ENCODE measurements at regions not wholly inside any gene's neighbourhood (a gene's known extent, or its start where the extent isn't known, plus 50 kb on each side); places are given as distances from the start of the nearest gene placed in this dataset.

GRCh38 chr4:156596026-156596425, 375.6 kb downstream of the PDGFC start:
- no peak for DNase-seq (ENCODE audit: low read depth, low spot score)
- no peak for FAIRE-seq
- H3K27me3 ChIP-seq (ENCODE audit: control insufficient read depth in 2 of 2, insufficient read depth in 2 of 2, low read length in 2 of 2): no peaks in the 10 kb centered on the region
- CTCF ChIA-PET: interaction anchor here (1.0 kb wide), 1 partner anchor 450 kb away, joined by 3 read pairs; no protein-coding TSS in a partner anchor
- H2AFZ ChIP-seq (ENCODE audit: low read depth, low read length): no peak overlapping the region
- H3K36me3 ChIP-seq (ENCODE audit: control insufficient read depth in 2 of 2, extremely low read depth in 1 of 2, insufficient read depth in 2 of 2, low read length in 2 of 2): no peaks in the 10 kb centered on the region
- H3K4me2 ChIP-seq (ENCODE audit: insufficient read depth, low read length): no peak overlapping the region
- H3K4me3 ChIP-seq (replicated peaks in 1 of 3; ENCODE audit: insufficient read depth in 1 of 3, low read depth in 1 of 3, low read length in 3 of 3): no peak overlapping the region
- H3K4me1 ChIP-seq (ENCODE audit: control insufficient read depth, extremely low read depth, insufficient read depth, low read length): peaks cover 12% of the 10 kb centered on the region
- TF ChIP-seq POLR2A (IDR thresholded peaks at IDR 0.05; ENCODE audit: low read depth, low read length): no peak
- TF ChIP-seq MAX (IDR thresholded peaks at IDR 0.05; ENCODE audit: insufficient read depth, insufficient read length): no peak
- TF ChIP-seq CTCF (IDR thresholded peaks at IDR 0.05; ENCODE audit: extremely low read depth in 1 of 2, insufficient read depth in 1 of 2, low read depth in 1 of 2, low read length in 2 of 2): no peak
- no peak for TF ChIP-seq EZH2 (IDR thresholded peaks at IDR 0.05; ENCODE audit: borderline replicate concordance, low read depth, low read length, severe bottlenecking)
- TF ChIP-seq POLR2AphosphoS5 (IDR thresholded peaks at IDR 0.05; ENCODE audit: insufficient read depth, low read depth, low read length): no peak
- TF ChIP-seq GATA2 (IDR thresholded peaks at IDR 0.05; ENCODE audit: insufficient read depth, insufficient read length, low read depth, low read length): no peak
- TF ChIP-seq MYC (IDR thresholded peaks at IDR 0.05; ENCODE audit: low read depth, low read length): no peak
- no peaks in the 10 kb centered on the region for H3K9me1 ChIP-seq (replicated peaks; ENCODE audit: control insufficient read depth, extremely low read depth, insufficient read depth, low read length)
- intact Hi-C loops (cut with micrococcal nuclease): loop anchor here (5.0 to 10.0 kb wide), 2 partner anchors 376 to 449 kb away; partner anchors contain the start of gene PDGFC
- H4K20me1 ChIP-seq (replicated peaks; ENCODE audit: control insufficient read depth, extremely low read depth, insufficient read depth, low read length): no peaks in the 10 kb centered on the region
- POLR2A ChIA-PET: no interaction called here
- H3K79me2 ChIP-seq (ENCODE audit: control insufficient read depth, insufficient read depth, low read length): no peaks in the 10 kb centered on the region
- H3K9ac ChIP-seq (replicated peaks; ENCODE audit: extremely low read depth, insufficient read depth, low read length): no peak overlapping the region
- H3K9me3 ChIP-seq (replicated peaks; ENCODE audit: control insufficient read depth, insufficient read depth, low read length): no peaks in the 10 kb centered on the region
- no TSS peak for BruUV-seq (replicated peaks)
- no peak overlapping the region for H3K27ac ChIP-seq (ENCODE audit: insufficient read depth, low read depth, low read length)
- dilution Hi-C loops (cut with MboI; ENCODE audit: extremely low pct_ligation_motif_present, low sequenced_read_pairs): no loop called here

Measured in endothelial cell of umbilical vein (primary cell).